ENCODE measurements at regions not wholly inside any gene's neighbourhood (a gene's known extent, or its start where the extent isn't known, plus 50 kb on each side); places are given as distances from the start of the nearest gene placed in this dataset.

- Histone ChIP-seq H3K36me3 (no peaks in the 10 kb centered on the region), H3K27ac (no peak overlapping the region), H3K27me3 (no peaks in the 10 kb centered on the region), H3K4me1 (no peaks in the 10 kb centered on the region), H3K9me3 (no peaks in the 10 kb centered on the region), H3K4me3 (no peak overlapping the region)
- TF ChIP-seq CTCF (IDR thresholded peaks at IDR 0.05): no peak
- intact Hi-C loops (cut with DNase I): no loop called here
- ATAC-seq (no peak), DNase-seq (no peak)
Measured at GRCh38 chr2:220185766-220186305, 558.4 kb downstream of the SLC4A3 start.

GRCh38 chr2:220188031-220188430 lies 560.6 kb downstream of the SLC4A3 start:
- DNase-seq: no peak
- ATAC-seq: peak; percentile 54
- no peaks in the 10 kb centered on the region for H3K27me3 ChIP-seq
- no peaks in the 10 kb centered on the region for H3K9me3 ChIP-seq
- TF ChIP-seq CTCF (IDR thresholded peaks at IDR 0.05): no peak
- intact Hi-C loops (cut with DNase I): no loop called here
- H3K36me3 ChIP-seq: no peaks in the 10 kb centered on the region
- no peak overlapping the region for H3K27ac ChIP-seq
- H3K4me3 ChIP-seq: no peak overlapping the region
- H3K4me1 ChIP-seq: no peaks in the 10 kb centered on the region

GRCh38 chr2:220191031-220191430 lies 563.6 kb downstream of the SLC4A3 start:
- TF ChIP-seq CTCF (IDR thresholded peaks at IDR 0.05): no peak
- Histone ChIP-seq H3K36me3 (no peaks in the 10 kb centered on the region), H3K9me3 (no peaks in the 10 kb centered on the region), H3K4me1 (no peaks in the 10 kb centered on the region), H3K4me3 (no peak overlapping the region), H3K27me3 (no peaks in the 10 kb centered on the region), H3K27ac (no peak overlapping the region)
- no peak for DNase-seq
- intact Hi-C loops (cut with DNase I): no loop called here
- no peak for ATAC-seq

GRCh38 chr2:220191737-220192136 lies 564.3 kb downstream of the SLC4A3 start:
- peak; percentile 28 for ATAC-seq

GRCh38 chr2:220192994-220193753 lies 565.7 kb downstream of the SLC4A3 start:
- no peaks in the 10 kb centered on the region for H3K27me3 ChIP-seq
- H3K4me3 ChIP-seq: no peak overlapping the region
- DNase-seq (no peak), ATAC-seq (no peak)
- H3K27ac ChIP-seq: no peak overlapping the region
- no peaks in the 10 kb centered on the region for H3K36me3 ChIP-seq
- H3K9me3 ChIP-seq: no peaks in the 10 kb centered on the region
- intact Hi-C loops (cut with DNase I): no loop called here
- no peak for TF ChIP-seq CTCF (IDR thresholded peaks at IDR 0.05)
- no peaks in the 10 kb centered on the region for H3K4me1 ChIP-seq

More at GRCh38 chr2:220191737-220192136, 564.3 kb downstream of the SLC4A3 start:
- intact Hi-C loops (cut with DNase I): no loop called here
- DNase-seq: no peak
- Histone ChIP-seq H3K27ac (no peak overlapping the region), H3K36me3 (no peaks in the 10 kb centered on the region), H3K4me1 (no peaks in the 10 kb centered on the region), H3K9me3 (no peaks in the 10 kb centered on the region), H3K27me3 (no peaks in the 10 kb centered on the region), H3K4me3 (no peak overlapping the region)
- no peak for TF ChIP-seq CTCF (IDR thresholded peaks at IDR 0.05)

Data from upper lobe of right lung (tissue), 1 donor.